ENCODE measurements at regions not wholly inside any gene's neighbourhood (a gene's known extent, or its start where the extent isn't known, plus 50 kb on each side); places are given as distances from the start of the nearest gene placed in this dataset.
"Not testable (repeated sequence)": the region's sequence is repeated elsewhere in the genome, so short reads cannot be mapped to it uniquely, and the experiment has no call there.

DNA sequence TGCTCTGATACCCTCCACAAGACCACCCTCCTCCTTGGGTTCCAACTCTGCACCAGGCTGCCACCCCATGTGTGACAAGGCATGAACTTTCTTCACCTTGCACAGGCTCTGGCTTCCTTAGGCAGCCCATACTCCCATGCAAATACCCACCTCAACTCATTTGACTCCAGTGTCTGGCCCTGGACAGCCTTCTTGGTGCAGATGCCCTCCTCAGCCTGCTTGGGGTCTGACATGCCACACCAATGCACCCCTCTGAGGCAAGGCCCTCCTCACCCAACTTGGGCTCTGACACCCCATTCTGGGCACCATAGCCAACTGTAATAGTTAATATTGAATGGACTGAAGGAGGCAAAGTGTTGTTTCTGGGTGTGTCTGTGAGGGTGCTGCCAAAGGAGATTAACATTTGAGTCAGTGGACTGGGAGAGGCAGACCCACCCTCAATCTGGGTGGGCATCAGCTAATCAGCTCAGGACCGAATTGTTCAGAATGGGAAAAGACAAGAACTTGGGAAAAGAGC, 115.0 kb upstream of the EPB41L4A start:
- DNase-seq = no peak

DNA sequence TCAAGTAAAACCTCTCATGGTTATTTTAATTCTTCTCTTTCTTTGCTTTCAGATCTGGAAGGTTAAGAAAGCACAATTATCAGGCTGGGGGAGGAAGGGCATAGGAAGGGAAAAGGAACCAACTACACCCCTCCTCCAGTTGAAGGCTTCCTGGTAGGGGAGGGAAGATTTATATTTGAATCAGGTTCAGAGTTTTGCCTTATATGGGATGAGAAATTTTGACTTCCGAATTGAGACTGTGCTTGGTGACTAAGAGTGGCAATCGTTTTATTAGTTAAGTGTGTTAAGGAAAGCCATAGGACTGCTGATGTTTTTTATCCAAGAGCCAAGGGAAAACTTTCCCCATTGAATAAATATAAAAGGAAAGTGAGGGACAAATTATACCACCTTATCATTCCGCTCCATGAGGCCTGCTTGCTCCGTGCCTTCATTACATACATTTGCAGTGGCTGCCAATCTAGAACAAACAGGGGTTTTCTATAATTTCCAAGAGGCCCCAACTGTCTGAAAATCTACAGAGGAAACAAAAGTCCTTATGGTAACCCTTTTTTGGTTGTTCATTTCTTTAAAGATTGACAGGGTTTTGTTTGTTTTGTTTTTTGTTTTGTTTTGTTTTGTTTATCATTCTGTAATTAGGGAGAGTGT, 115.7 kb upstream of the EPB41L4A start:
- DNase-seq = no peak

DNA sequence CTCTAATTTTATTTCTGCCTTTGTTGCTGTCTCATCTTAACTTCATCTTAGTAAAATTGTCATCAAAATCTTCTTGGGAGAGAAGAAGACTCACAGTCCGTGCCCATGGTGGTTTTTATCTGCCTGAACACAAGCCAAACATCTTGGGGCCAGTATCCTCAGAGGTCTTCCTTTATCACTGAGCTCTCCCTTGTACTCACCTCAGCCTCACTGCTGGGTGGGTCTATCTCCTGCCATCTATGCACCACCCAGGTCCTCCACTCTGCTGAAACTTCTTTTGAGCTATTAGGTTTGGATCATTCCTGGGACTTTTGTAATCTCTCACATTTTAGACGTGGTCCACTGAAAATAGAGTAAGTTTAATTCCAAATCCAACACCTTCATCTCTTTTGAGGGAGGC, 116.3 kb upstream of the EPB41L4A start:
- DNase-seq = no peak

DNA sequence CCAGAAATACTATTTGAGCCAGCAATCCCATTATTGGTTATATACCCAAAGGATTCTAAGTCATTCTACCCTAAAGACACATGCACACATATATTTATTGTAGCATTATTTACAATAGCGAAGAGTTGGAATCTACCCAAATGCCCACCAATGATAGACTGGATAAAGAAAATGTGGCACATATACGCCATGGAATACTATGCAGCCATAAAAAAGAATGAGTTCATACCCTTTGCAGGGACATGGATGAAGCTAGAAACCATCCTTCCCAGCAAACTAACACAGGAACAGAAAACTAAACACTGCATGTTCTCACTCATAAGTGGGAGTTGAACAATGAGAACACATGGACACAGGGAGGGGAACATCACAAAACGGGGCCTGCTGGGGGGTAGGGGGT, 125.5 kb upstream of the EPB41L4A start:
- not testable (repeated sequence) for DNase-seq

DNA sequence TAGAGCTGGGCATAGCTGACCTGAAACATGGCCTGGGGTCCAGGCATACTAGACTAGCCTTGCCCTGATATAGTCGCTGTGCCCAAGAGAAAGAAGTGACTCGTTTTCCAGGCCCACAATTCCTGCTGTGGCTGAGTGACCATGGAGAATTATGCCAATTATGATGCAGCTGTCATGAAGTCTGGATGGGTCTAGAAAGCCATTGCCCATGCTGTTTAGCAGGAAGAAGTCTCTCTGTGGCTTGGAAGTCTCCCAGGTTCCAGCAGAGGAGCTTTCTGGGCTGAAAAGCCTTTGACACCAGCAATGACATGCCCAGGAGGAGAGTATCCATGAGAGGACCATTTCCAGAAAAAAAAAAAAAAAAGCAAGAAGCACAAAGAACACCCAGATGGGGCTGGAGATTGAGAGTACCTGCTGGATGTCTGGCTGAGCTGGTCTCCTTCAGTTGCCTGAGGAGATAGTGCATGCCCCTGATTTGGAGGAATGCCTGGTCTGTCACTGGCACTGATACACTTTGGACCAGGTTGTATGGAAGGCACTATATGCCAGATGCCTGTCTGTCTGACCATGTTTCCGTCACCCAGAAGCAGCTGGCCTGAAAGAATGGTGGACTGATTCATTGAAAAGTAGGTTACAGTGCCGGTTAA, 128.0 kb upstream of the EPB41L4A start:
- DNase-seq = no peak

DNA sequence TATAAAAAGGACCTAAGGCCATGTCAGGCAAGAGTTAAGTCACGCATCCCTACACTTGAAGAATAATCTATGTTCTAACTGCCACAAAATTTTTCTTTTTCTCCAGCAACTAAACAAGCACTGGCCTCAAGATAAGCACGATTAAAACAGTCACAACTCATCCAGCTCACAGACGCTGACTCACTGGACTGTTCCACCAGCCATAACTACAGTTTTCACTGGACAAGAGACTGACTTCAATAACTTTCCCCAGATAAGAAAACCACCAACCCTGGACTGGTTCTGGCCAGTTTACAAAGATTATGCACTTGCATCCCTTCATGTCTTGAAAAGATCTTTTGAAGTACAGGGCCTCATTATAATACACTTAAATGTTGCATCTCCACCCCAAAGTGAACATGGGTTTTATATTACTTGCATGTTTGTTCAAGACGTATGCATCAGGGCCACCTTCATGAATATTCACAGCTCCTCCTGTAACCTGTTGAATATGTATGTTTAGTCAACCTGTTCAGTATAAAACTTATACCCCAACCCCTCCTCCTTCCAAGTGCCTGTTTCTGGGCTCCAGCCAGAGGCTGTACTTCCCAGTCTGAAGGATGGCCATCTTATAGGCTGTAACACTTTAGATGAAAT, 129.3 kb upstream of the EPB41L4A start:
- peak; percentile 49 for DNase-seq

DNA sequence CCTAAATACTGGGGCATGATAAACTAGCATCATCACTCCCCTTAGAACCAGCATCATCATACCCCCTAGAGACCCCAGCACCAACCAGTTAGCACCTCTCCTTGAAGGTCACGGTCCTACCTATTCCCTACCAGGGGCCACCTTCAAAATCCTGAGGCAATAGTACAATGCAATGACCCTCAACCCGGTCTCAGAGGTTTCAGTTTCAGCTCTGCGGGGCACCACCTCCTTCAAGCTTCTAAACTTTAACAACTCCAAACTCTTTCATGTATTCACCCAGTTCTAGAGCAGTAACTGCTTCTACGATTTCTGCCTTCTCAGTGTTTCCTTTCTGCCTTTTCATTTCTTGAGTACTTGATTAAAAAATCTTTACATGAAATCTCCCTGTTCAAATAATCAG, 130.1 kb upstream of the EPB41L4A start:
- no peak for DNase-seq

DNA sequence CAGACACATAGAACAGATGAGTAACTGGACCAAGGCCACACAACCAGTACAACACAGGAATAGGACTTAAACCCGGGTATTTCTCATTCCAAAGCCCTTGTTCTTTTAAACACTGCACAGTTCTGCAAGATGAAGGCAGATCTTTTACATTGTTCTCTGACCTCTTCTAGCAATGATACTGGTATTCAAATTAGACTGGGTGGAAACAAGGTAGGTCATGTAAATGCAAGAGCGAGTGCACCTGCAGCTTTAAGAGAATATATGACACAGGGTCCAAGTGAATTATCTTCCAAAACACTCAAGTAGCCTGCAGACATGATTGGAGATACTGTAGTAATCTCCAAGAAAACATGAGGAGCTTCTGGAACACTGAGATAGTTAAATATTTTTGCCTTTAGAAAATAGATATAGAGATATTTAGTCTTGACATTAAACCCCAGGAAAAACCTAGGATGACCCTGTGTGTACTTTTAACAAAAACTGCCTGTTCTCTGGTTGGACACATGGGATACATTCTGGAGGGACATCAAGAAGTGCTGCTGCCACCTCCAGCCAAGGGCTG, 130.6 kb upstream of the EPB41L4A start:
- no peak for DNase-seq

DNA sequence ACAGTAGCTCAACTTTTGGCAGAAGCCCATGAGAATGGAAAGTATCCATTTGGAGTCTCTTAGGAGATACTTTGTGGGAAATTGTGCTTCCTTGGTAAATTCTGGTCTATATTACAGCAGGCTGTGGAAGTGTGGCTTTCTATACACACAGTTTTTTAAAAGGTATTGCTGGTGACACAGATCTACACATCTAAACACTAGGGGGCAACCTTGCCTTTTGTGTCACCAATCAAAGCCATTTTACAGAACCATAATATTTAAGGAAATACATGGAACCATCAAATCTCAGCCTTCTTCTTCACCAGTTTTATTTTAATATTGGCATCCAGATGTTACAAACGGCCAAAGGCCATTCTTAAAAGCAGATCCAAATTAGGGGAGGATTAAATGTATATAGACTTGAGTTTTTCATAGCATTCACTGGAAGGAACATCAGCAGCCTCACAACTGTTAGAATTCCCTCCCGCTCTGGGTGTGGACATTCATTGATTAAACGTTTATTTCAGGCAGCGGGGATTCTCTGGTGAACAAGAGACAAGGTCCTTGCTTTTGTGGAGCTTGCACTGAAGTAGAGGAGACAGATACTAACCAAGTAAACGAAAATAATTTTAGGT, 132.4 kb upstream of the EPB41L4A start:
- DNase-seq = peak; percentile 62

DNA sequence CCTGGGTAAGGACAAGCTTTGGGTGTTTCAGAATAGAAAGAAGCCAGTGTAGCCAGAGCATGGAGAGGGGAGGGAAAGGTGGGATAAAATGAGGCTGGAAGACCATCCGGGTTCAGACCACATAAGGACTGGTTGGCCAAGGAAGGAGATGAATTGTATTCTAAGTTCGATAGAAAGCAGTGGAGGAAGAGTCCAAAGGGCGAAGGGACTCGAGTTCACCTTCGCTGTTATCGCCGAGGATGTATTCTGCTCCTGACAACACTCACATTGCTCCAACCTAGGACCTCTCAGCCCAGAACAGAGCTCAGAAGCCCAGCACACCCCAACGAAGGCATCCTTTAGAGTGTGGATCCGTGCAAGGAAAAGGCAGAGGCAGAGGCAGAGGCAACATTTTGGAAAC, 133.1 kb upstream of the EPB41L4A start:
- DNase-seq = no peak

DNA sequence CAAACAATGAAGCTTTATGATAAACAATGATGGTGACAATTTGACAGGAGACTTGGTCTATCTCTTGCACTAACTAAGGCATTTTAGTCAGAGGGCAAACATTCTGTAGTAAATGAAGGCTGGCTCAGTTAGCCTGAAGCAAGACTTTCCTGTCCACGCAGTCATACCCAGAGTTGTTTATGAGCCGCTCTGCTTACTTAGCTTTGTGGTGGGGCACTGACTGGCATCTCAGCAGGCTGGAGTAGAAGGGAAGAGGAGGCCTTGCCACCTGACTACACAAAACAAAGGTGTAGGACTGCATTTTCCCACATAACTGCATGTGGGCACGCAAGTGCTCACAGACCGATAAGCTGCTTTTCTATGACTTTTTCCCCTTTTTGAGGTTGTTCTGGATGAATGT, 133.7 kb upstream of the EPB41L4A start:
- DNase-seq = no peak

DNA sequence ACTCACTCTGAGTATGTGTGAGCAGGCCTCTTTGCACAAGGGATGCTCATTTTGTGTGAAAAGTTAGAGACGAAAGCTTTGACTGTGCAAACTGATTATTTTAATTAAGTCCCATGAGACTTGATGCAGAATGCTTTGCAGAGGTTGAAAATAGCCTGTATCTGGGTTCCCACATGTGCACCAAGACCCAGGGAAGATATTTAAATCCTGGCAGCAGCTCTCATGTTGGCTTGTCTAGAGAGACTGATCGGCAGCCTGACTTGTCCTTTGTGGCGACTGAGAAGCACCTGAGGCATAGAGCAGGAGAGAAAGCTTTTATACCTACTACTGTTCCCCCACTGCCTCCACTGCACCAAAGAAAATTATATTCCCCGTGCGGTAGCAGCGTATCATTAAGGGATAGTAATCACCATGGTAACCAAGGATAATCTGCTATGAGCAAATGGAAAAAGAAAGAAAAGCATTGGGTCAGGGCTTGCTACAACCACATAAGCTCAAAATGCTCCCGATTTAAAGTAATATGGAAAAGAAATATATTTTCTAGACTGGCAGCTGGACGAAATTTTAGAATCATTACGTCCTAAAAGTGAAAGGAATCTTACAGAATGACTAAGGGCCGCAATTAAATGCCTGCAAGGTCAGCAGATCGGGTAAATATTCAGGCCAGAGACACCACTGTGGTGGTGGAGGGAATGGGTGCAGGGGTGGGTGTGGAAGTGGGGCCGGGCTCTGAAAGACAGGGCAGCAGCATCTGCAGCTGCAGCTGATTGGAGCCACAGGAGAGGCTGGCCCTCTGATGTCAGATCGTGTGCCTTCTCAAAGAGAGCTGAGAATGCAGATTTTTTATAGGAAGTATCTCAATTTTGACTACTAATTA, 135.3 kb upstream of the EPB41L4A start:
- no peak for DNase-seq

DNA sequence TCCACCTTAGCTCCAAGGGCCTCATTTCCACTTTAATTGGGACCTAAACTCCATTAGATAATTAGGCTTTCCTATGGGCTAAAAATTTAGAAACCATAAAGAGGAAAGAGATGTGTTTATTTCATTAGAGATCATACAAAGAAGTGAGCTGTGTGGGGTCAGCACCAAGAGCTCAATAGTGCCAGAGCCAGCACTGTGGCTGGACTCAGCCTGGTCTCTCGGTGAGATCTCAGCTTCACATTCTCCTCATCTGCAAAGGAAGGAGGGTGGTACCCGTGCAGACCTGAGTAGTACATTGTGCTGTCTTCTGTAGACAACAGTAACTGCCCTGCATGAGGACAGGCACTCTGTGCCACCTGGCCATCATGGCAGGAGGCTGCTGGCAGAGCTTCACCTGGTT, 136.1 kb upstream of the EPB41L4A start:
- no peak for DNase-seq

DNA sequence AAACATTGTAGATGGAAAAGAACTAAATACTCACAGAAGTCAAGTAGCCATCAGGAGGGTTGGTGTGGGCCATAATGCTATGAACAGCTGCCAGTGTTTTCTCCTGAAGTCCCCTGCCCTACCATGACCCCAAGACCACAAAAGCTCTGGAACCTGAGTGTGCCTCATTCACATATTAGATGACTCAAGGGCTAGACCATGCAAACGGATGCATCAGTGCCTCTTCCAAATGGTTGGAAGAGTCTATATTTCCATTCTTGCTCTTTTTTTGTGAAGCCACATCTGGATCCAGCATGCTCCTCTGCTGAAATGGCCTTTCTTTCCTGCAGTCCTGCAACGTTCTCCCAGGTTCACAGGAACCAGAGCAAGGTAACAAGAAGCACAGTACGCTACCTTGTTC, 136.6 kb upstream of the EPB41L4A start:
- DNase-seq = no peak

DNA sequence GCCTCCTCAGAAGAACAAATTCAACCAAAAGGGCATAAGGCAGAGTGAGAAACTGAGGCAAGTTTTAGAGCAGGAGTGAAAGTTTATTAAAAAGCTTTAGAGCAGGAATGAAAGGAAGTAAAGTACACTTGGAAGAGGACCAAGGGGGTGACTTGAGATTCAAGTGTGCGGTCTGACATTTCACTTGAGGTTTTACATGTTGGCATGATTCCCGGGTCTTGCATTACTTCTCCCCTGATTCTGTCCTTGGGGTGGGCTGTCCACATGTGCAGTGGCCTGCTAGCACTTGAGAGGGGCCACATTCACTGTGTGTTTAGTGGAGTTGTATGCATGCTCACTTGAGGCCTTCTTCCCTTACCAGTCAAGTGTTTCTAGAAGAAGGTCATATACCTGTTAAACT, 140.4 kb upstream of the EPB41L4A start:
- not testable (repeated sequence) for DNase-seq

DNA sequence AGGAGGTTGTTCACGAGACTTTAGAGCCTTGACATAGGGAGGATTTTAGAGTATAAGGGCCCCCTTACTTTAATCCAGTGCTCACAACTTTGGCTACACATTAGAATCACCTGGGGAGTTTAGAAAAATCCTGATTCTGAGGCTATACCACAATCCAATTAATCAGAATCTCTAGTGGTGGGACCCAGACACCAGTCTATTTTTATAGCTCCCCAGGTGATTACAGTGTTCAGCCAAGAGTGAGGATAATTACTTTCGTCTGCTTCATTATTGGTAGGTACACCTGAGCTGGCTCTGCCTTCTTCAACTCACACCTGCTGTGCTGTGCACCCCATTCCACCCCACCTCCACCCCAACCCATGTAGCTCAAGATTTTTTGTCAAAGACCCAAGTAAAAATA, 141.3 kb upstream of the EPB41L4A start:
- DNase-seq = no peak

DNA sequence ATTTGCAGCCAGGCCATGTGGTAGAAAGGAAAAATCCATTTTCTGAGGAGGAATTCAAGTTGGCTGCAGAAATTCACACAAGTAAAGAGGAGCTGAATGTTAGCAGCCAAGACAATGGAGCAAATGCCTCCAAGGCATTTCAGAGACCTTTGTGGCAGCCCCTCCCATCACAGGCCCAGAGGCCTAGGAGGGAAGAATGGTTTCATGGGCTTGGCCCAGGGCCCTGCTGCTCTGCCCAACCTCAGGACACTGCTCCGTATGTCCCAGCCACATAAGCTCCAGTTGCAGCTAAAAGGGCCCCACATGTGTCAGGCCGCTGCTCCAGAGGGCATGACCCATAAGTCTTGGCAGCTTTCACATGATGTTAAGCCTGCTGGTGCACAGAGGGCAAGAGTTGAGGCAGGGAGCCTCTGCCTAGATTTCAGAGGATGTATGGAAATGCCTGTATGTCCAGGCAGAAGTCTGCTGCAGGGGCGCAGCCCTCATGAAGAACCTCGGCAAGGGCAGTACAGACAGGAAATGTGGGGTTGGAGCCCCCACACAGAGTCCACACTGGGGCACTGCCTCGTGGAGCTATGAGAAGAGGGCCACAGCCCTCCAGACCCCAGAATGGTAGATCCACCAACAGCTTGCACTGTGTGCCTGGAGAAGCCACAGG, 144.2 kb upstream of the EPB41L4A start:
- DNase-seq = no peak

DNA sequence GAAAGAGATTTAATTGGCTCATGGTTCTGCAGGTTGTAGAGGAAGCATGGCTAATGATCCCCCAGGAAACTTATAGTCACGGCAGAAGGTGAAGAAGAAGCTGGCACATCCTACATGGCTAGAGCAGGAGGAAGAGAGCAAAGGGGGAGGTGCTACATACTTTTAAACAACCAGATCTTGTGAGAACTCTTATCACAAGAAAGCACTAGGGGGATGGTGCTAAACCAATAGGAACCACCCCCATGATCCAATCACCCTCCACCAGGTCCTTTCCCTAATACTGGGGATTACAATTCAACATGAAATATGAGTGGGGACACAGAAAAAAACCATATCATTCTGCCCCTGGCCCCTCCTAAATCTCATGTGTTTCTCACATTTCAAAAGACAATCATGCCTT, 147.2 kb upstream of the EPB41L4A start:
- DNase-seq = no peak

DNA sequence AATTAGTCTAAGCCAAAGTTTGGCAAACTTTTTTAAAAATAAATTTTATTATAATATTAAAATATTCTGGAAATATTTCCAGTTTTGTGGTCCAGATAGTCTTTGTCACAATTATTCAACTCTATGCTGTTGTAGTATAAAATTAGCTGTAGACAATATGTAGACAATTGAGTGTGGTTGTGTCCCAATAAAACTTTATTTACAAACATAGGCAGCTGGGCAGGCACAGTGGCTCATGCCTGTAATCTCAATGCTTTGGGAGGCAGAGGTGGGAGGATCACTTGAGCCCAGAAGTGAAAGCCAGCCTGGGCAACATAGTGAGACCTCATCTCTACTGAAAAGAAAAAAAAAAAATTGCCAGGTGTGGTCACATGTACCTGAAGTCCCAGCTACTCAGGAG, 150.5 kb upstream of the EPB41L4A start:
- no peak for DNase-seq

DNA sequence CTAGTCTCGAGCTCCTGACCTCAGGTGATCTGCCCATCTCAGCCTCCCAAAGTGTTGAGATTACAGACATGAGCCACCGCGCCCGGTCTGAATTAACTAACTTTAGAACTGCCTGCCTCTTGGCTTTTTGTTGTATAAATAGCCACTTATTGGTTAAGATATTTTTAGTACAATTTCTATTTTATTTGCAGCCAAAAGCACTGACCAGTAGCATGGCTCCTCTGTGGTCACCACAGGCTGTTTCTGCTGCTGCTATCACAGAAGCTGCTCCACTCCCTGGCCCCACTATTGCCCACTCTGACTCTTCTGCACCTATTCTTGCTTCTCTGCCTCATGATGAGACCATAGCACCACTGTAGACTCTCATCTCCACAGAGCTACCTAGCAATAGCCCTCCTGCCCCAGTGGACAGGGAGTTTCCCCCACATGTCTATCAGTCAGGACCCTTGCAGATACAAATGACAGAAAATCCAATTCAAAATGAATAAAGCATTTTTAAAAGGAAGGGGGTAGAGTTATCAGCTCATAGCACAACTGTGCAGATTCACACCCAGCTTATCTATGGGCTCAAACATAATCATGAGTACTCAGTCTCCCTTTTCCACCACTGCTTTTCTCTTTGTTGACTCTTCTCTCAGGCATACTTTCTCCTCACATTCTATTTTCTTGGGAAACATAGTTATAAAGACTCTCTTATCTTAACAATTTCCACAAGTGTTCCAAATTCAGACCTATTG, 151.8 kb upstream of the EPB41L4A start:
- no peak for DNase-seq

DNA sequence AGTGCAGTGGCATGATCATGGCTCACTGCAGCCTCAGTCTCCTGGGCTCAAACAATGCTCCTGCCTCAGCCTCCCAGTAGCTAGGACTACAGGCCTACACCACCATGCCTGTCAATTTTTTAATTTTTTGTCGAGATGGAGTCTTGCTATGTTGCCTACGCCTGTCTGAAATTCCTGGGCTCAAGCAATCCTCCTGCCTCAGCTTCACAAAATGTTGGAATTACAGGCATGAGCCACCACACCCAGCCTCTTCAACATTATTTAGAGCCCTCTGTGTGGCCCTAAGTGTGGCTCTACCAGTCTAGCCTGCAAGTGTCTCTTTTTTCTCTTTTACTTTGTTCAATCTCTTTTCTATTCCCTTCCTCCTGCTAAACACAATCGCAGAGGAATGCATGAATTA, 154.4 kb upstream of the EPB41L4A start:
- DNase-seq = no peak
